Prostate gland (tissue), 2 donors: ENCODE measurements at regions not wholly inside any gene's neighbourhood (a gene's known extent, or its start where the extent isn't known, plus 50 kb on each side); places are given as distances from the start of the nearest gene placed in this dataset.
"Not testable (repeated sequence)": the region's sequence is repeated elsewhere in the genome, so short reads cannot be mapped to it uniquely, and the experiment has no call there.

Experiments
- CTCF ChIP-seq, 4 experiments: fragments of 200-600 bp in 2 of 4; fragments of 450-650 bp in 2 of 4; sonication (generic) in 2 of 4; IDR thresholded peaks; 1 replicate in 3 of 4; 2 replicates in 1 of 4; pipeline ENCODE4 v1.5.1; 2016 to 2019; ENCODE audit warnings: antibody characterized with exemption in 4 of 4, mild to moderate bottlenecking in 2 of 4, moderate library complexity in 2 of 4
- POLR2A ChIP-seq: fragments of 450-650 bp; IDR thresholded peaks from one replicate; pipeline ENCODE4 v1.6.1; 2016; ENCODE audit warnings: antibody characterized with exemption, mild to moderate bottlenecking
- POLR2AphosphoS5 ChIP-seq: sonication (generic); formaldehyde crosslinking; IDR thresholded peaks from one replicate; pipeline ENCODE4 v1.6.1; 2017; ENCODE audit warnings: antibody characterized with exemption

GRCh38 chr3:177463341-177463740 lies 266.1 kb upstream of the TBL1XR1 start:
- TF ChIP-seq CTCF (IDR thresholded peaks at IDR 0.05); POLR2A; POLR2AphosphoS5: not testable (repeated sequence)
